ENCODE measurements at regions not wholly inside any gene's neighbourhood (a gene's known extent, or its start where the extent isn't known, plus 50 kb on each side); places are given as distances from the start of the nearest gene placed in this dataset.

DNA sequence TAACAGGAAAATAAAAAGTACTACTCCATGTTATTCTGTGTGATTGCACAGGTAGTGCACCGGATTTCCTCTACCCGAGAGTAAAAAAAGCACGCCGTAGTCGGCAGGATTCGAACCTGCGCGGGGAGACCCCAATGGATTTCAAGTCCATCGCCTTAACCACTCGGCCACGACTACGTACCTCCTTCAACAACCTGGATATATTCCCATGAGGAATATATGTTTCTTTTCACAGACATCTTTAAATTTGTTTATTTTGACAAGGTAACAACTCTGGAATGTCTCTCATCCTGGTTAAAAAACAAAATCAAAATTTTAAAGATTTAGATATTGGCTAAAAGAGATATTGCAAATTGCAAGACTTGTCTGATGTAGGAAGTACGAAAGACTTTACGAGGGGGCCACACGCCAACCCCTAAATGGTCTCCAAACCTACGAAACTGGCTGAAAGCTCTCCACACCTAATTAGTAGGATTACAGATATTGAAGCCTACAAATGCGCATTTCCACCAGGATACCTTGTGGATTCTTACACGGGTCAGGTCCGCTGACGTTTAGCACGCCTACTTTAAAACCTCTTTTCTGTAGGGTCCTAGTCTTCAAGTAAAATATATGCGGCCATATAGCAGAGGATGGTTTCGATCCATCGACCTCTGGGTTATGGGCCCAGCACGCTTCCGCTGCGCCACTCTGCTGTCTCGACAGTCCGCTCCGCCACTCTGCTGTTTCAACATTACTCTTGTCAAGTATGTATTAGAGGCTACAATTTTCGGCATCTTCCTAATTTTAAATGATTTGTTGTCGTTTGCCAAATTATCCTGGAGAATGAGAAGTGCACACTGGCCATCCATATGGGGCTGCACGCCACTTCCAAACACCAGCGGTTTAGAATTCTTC is 52.2 kb upstream of the BTN3A2 start:
- DNase-seq (ENCODE audit: low spot score), result peak; percentile 41

Data from GM03348 (cell line).